HG02798 (cell line): ENCODE measurements at regions not wholly inside any gene's neighbourhood (a gene's known extent, or its start where the extent isn't known, plus 50 kb on each side); places are given as distances from the start of the nearest gene placed in this dataset.
"Not testable (repeated sequence)": the region's sequence is repeated elsewhere in the genome, so short reads cannot be mapped to it uniquely, and the experiment has no call there.

Experiments
- ATAC-seq: cut with Tn5 transposase; IDR thresholded peaks from one replicate; pipeline ENCODE4 v1.9.1; 2021; ENCODE audit warnings: mild to moderate bottlenecking; ENCODE audit not compliant: unreplicated experiment, poor library complexity

DNA sequence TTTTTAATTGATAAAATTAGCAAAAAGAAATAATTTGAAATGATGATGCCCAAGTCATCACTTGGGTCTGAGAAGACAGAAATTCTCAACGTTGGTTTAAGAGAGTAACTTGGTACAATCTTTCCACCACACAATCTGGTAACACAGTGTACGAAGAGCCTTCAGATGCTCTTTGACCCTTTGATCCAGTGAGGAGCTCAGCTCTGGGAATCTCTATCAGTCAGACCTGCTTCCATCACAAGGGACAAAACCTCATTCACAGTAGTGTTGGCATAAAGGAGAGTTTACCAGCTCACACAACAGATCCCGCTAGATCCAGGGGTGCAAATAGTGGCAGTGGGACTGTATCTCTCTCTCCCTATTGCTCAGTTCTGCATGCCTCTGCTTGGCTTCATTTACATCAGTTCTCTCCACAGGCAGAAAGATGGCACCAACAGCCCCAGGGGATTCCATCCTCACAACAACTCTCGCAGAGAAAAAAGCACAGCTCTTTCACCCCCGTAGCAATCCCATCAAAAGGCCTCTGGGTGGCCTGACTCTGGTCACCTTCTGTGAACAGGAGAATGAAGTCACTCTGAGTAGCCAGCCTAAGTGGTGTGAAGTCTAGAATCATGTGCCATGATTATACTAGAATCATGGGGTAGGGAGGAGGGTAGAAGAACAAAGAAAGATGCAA lies 119.7 kb downstream of the ZNF281 start:
- peak; percentile 40 for ATAC-seq

DNA sequence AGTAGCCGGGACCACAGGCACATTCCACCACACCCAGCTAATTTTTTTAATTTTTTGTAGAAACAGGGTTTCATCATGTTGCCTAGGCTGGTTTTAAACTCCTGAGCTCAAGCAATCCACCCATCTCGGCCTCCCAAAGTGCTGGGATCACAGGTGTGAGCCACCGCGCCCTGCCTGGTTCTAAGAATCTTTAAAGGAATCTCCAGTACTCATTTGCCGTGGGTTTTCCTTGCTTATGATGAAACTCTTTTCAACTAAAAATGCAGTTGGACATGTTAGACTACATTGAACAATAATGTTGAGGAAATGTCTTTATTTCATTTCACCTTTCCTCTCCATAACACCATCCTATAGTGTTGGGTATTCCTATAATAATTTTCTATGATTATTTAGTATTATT lies 121.6 kb downstream of the ZNF281 start:
- no peak for ATAC-seq

DNA sequence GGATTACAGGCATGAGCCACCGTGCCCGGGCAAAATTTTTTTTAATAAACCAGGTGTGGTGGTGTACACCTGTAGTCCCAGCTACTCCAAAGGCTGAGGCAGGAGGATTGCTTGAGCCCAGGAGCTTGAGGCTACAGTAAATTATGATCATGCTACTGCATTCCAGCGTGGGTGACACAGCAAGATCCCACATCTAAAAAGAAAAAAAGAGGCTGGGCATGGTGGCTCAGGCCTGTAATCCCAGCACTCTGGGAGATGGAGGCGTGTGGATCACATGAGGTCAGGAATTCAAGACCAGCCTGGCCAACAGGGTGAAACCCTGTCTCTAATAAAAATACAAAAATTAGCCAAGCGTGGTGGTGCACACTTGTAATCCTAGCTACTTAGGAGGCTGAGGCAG lies 125.6 kb downstream of the ZNF281 start:
- not testable (repeated sequence) for ATAC-seq

DNA sequence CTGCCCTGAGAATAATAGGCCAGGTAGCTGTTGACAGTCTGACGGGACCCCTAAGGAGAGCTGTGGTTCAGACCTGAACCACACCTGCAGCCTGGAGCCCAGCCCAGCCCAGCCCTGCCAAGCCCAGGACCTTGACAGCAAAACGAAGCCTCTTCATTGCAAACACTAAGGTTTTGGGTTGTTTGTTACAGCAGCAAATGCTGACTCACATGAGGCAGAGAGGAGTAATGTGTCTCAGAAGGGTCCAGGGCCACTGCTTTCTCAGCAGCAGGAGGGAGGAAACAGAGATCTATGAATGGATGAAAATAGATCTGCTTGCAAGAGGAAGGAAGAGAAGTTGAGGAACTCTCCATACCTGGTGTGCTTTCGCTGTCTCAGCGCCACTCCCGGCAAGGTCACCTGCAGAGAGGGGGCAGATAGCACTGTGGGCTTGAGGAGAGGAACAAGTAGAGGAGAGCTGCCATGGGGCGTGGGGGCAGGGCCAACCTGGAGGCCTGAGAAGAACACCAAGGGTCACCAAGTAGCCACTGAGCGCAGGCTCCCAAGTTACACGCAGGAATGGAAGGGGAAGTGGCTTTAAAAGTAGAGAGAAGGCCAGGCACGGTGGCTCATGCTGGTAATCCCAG lies 127.2 kb downstream of the ZNF281 start:
- no peak for ATAC-seq

DNA sequence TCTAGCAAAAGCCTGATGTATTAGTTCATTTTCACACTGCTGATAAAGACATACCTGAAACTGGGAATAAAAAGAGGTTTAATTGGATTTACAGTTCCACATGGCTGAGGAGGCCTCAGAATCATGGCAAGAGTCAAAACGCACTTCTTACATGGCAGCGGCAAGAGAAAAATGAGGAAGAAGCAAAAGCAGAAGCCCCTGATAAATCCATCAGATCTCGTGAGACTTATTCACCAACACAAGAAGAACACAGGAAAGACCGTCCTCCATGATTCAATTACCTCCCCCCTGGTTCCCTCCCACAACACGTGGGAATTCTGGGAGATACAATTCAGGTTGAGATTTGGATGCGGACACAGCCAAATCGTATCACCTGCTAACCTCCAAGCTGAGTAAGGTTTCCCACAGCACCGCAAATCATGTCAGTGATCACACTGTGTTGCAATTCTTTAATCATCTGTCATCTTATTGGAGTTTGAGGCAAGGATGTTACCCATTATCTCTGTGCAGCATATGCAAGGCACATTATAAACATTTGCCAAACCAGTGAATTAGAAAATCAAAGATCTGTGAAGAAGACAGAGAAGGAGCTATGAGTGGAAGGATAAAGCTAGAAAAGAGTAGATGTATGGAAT lies 128.5 kb downstream of the ZNF281 start:
- no peak for ATAC-seq

DNA sequence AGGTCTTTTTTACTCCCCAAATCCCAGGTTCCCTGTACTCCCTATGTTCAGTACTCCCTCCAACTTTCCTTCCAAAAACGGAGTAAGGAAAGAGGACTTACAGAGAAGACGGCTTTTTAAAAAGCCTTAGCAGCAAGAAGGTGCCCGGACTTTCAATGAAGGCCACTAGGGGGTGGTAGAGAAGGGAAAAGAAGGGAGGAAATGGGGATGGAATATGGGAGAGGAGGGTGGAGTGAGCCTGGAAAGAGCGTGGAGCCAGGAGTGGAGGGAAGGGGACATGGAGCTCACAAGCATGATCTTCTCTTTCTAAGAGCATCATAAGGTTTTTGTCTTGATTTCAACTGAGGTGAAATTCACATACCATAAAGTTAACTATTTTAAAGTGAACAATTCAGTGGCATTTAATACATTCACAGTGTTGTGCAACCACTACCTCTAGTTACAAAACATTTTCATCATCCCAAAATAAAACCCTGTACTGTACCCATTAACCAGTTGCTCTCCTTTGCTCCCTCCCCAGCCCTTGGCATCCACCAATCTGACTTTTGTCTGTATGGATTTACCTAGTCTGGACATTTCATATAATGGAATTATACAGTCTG lies 129.9 kb downstream of the ZNF281 start:
- ATAC-seq = no peak

DNA sequence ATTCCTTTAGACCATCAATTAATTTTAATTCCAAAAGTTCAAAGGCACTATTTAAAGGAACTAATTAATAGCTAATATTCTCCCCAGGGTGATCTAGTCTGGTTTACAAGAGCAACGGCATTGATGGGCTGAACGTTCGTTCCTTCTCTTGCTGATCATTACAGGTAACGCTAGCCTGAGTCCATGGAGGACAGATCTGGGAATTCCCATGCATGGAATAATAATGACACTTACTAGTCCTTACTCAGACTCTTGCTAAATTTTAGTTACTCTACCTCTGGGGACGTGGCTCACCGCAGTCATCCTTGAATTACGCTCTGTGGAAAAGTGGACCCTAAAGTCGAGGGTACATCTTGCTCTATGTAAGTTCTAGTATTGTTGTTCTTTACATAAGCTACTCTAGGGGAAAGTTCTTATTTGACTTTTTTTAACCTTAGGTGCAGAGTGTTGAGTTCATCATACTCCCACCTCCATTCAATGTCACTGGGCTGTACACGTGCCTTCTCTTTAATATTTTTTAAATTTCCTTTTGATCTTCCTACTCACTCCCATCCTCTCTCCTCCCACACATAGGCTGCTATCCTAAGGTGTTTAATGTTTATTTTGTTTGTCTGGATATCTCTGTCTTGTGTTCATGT lies 133.9 kb downstream of the ZNF281 start:
- no peak for ATAC-seq

DNA sequence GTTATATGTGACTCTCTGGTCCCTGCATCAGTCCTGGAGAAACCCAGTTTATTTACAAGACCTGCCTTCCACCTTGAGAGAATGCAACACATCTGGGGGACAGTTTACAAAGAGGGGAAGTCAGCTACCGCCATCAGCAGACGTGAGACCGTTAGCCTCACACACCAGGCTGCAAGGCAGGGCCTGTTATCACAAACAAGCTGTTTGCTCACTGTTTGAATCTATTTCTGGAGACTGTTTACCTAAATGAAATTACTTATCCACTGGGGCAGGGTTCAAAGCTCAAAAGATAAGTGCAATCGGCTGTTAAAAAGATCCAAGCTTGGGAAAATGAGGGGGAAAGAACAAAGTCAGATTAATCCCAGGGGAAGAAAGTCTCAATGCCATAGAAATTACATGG lies 134.4 kb downstream of the ZNF281 start:
- no peak for ATAC-seq

DNA sequence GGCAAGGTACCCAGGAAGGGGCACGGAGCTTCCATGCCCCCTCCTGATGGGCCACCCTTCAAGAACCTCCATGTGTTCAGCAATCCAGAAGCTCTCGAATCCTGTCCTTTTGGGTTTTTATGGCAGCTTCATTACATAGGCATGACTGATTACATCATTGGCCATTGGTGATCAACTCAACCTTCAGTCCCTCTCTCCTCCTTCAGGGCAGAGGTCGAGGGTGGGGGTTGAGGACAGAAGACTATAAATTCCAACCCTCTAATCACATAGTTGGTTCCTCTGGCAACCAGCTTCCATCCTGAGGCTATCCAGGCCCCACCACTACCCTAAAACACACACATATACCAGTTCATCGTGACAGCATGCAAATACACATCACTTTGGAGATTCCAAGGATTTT lies 135.7 kb downstream of the ZNF281 start:
- ATAC-seq = no peak

DNA sequence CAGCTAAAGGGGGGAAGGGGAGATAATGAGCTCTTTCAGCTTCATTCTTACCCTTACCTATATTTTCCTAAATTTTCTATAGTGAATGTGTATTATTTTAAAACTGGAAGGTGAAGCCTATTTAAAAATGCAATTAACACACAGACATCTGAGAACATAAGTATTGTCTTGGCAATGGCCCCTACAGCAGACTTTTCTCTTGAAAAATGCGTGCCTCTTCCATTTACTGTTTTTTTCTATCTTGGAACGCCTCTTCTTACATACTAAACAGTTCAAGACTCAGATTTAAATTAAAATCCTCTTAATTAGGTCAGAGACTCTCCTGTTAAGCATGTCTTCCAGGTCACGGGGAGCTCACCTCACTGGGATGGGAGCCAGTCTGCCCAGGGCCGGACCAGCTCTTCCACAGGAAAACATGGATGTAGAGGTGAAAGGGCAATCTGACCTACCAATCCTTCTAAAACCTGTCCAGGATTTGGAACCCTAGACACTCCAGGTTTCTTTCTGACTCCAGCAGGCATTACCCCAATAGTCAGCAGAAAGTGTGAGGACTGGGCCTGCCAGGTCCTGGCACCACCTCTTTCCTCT lies 137.3 kb downstream of the ZNF281 start:
- ATAC-seq = no peak

DNA sequence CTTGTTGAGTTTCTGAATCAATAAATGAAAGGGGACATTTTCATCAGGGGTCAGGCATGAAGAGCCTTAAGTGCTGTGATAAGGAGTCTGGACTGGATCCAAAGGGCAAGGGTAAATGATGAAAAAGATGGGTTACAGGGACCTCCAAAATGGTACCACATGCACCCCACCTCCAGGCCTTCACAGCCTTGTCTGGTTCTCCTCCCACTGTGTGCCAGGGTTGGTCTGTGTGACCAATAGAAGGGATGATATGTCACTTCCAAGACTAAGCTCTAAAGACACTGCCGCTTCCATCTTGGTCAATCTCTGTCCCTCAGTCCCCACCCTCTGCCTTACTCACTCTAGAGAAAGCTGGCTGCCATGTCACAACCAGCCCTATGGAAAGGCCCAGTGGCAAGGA lies 140.6 kb downstream of the ZNF281 start:
- no peak for ATAC-seq

DNA sequence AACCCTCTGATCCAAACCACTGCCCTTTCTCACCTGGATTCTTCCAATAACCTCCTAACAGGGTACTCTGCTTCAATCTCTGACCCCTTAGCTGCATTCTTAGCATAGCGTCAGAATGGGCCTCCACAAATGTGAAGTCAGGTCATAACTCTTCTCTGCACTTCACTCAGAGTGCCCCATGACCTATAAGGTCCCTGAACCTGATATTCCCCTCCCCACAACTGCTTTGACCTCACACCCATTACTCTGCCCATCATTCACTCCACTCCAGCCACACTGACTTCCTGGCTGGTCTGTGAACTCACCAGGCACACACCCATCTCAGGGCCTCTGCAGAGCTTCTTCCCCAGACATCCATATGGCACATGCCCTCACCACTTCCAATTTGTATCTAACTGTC lies 141.9 kb downstream of the ZNF281 start:
- no peak for ATAC-seq

DNA sequence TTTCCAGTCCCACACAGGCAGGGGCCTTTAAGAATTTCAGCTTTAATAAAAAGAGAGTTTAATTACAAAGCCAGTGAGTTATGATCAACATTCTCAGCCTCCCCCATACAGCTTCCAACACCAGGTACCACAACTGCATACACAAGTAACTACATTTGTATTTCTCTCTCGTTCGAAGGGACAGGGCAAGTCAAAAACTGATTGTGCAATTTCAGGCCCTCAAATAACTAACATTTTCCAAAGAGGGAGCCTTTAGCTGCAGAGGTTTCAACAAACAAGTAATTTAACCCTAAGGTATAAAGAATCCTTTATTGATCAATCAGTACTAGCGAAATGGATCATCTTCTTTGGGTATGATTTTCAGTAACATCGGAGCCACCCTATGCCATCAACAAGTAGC lies 142.4 kb downstream of the ZNF281 start:
- ATAC-seq = no peak

DNA sequence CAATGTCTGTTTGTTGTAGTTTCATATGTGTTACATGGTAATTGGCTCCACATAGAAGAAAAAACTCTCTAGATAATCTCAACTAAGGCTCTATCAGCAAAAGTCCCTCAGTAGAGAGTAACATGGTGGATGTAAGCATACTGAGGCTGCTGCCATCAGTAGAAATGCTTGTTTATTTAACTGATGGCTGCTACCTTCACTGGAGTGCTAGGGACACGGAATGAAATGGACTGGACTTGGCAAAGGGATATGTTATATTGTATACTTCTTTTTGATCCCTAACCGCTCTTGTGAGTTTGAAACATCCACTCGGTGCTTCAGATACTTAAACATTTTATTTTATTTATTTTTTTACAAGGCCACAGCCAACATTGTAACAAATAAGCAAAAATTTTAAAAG lies 143.0 kb downstream of the ZNF281 start:
- no peak for ATAC-seq

DNA sequence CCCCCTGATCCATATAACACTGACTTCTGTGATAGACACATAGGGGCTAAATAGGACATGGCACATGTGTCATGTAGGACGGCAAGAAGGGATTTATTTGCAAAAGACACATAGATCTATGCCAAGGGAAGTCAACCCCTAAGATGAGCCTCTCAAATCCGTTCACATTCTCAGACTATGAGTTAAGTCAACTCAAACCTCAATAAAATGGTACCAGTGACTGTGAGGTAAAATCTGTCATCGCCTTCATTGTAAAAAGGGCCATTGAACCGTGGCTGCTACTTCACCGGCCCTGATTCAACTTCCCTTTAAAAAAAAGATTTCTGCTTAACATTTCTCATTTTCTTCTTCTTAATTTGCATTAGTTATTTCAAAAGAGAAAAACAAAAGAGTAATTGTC lies 144.0 kb downstream of the ZNF281 start:
- ATAC-seq = no peak

DNA sequence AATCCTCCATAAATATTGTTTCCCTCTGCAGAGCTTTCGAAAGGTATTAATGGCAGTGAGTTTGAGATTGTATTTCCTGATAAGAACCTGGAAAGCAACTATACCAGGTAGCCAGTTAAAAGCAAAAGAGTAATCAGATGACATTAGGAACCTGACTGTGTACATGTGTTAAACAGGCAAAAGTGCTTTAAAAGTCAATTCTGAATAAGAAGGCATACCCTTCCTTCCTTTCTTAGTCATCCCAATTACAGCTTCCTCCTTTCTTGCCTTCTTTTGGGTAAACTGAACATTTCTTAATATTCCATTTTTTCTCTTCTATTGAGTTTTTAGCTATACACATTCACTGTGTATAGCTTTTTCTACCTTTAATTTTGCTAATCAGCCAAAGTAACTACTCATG lies 144.7 kb downstream of the ZNF281 start:
- ATAC-seq = no peak

DNA sequence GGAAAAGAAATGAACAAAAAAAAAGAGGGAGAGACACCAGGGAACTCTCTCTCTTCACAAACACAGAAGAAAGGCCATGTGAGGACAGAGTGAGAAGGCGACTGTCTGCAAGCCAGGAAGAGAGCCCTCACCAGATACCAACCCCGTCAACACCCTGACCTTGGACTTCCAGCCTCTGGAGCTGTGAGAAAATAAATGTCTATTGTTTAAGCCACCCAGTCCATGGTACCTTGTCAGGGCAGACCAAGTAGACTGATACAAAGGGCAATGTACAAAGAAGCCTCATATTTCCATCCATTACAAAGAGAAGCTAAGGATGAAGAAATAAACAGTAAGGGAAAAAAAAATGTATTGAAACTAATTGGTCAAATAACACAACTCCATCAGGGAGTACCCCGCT lies 146.6 kb downstream of the ZNF281 start:
- no peak for ATAC-seq

DNA sequence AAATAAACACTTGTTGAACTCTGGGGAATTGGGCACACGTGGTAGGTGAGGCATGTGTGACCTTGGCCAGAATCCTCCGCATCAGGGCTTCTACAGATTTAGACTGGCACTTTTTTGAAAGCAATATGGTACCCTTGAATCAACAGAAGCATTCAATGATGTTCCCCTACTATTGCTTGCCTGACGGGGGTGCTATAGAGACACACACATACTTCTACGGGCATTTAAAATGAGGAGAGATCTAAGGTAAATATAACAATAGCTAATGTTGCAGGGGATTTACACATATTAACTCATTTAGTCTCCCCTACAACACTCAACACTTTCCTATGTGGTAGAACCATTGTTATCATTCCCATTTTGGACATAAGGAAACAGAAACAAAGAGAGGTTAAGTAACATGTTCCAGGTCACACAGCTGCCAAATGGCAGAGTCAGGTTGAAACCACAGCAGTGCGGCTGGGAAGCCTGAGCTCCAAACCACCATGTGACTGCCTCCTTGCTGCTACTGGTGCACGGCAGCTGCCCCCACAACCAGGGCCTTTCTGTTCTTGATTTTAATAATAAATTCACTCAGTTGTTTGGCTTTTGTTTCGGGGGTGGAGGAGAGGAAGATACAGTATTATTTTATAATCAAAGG lies 147.4 kb downstream of the ZNF281 start:
- peak; percentile 95 for ATAC-seq

DNA sequence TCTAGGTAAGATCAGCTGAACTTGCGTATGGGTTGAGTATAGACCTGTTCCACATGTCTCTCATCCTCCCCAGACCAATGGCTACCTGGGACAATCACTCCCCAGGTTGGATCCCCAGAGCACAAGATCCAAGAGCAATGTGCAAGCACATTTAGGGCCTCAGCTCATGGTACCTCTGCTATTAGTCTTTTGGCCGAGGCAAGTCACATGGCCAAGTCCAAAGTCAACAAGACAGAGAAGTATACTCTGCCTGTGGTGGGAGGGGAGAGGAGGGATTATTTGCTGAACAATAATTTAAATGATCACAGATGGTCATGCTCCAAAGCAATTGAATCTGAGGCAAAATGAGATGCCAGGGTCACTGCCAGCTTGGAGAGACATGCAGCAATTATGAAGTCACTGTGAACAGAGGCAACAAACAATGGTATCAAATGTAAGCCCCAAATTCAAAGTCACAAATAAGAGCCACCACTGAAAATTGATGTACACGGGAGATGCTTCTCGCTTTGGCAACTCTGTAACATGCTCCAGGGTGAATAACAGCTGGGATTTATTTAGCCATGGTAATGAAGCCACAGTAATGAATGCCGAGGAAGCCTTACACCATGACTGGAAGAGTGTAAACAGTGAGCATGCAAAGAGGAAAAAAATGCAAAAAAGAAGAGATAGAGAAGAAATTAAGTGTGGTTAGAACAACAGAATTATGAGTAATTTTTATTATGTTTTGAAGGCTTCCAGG lies 149.1 kb downstream of the ZNF281 start:
- ATAC-seq = no peak
